GM12873 (cell line): ENCODE measurements at regions not wholly inside any gene's neighbourhood (a gene's known extent, or its start where the extent isn't known, plus 50 kb on each side); places are given as distances from the start of the nearest gene placed in this dataset.

Source experiments
- CTCF ChIP-seq: IDR thresholded peaks from 2 replicates; pipeline ENCODE4 v1.5.1; 2012; ENCODE audit warnings: low read depth, mild to moderate bottlenecking, moderate library complexity, low read length, control low read depth; ENCODE audit not compliant: insufficient read depth; ENCODE audit errors: missing control alignments

- no peak for TF ChIP-seq CTCF
Observed at GRCh38 chrX:155679715-155680114, 67.0 kb upstream of the TMLHE start.

GRCh38 chrX:155673338-155673737 is 60.6 kb upstream of the TMLHE start:
- TF ChIP-seq CTCF, result no peak

- no peak for TF ChIP-seq CTCF
Observed at GRCh38 chrX:155666741-155667140, 54.0 kb upstream of the TMLHE start.
